Caco-2 (cell line): ENCODE measurements at regions not wholly inside any gene's neighbourhood (a gene's known extent, or its start where the extent isn't known, plus 50 kb on each side); places are given as distances from the start of the nearest gene placed in this dataset.

Experiments
- BruUV-seq: library from RNA; stranded (reverse); fragments of 400-500 nt; replicated peaks from 2 replicates; lab custom pipeline; 2021; lab: Mats Ljungman, UMichigan
- CTCF ChIA-PET: fragments of 300-600 bp; sonication (Branson Sonifier 250); formaldehyde crosslinking; loops from one replicate; lab custom pipeline; 2022; ENCODE audit warnings: antibody characterized with exemption; lab: Charles Lee
- POLR2A ChIA-PET: fragments of 300-600 bp; sonication (Branson Sonifier 250); formaldehyde crosslinking; loops from one replicate; lab custom pipeline; 2022; ENCODE audit warnings: antibody characterized with exemption; lab: Charles Lee
- DNase-seq, 2 experiments: peaks; one replicate each; pipeline versions ENCODE4 v3.0.0 to v3.0.0-alpha.2; 2020 to 2022
- H3K27me3 ChIP-seq: replicated peaks from 2 replicates; pipeline ENCODE4 v1.6.0; 2011; ENCODE audit warnings: low read length; ENCODE audit not compliant: control insufficient read depth, insufficient read depth
- H3K36me3 ChIP-seq: 2 replicates; pipeline ENCODE4 v1.5.1; 2011; ENCODE audit warnings: low read length; ENCODE audit not compliant: control insufficient read depth, insufficient read depth
- H3K4me1 ChIP-seq: fragments of 250-450 bp; sonication (Bioruptor Pico); 2 replicates; pipeline ENCODE4 v1.5.1; 2020; ENCODE audit warnings: mild to moderate bottlenecking
- H3K4me3 ChIP-seq: 2 replicates; pipeline ENCODE4 v1.5.1; 2011; ENCODE audit warnings: low read depth, mild to moderate bottlenecking, control low read depth, low read length
- H3K9me3 ChIP-seq: fragments of 250-450 bp; sonication (Bioruptor Pico); 2 replicates; pipeline ENCODE4 v1.5.1; 2020; ENCODE audit warnings: mild to moderate bottlenecking, moderate library complexity
- H3K27ac Mint-ChIP-seq: one replicate; pipeline ENCODE4 v1.8.0; 2022; ENCODE audit warnings: mixed read lengths; ENCODE audit not compliant: unreplicated experiment
- H3K27me3 Mint-ChIP-seq: one replicate; pipeline ENCODE4 v1.8.0; 2022; ENCODE audit warnings: mixed read lengths; ENCODE audit not compliant: insufficient read depth, unreplicated experiment
- H3K36me3 Mint-ChIP-seq: one replicate; pipeline ENCODE4 v1.8.0; 2022; ENCODE audit warnings: mild to moderate bottlenecking, mixed read lengths; ENCODE audit not compliant: insufficient read depth, unreplicated experiment
- H3K4me1 Mint-ChIP-seq: one replicate; pipeline ENCODE4 v1.8.0; 2022; ENCODE audit warnings: low read depth, mixed read lengths; ENCODE audit not compliant: unreplicated experiment
- H3K4me3 Mint-ChIP-seq: one replicate; pipeline ENCODE4 v1.8.0; 2022; ENCODE audit warnings: mild to moderate bottlenecking, moderate library complexity, mixed read lengths; ENCODE audit not compliant: unreplicated experiment
- H3K9me3 Mint-ChIP-seq: one replicate; pipeline ENCODE4 v1.8.0; 2022; ENCODE audit warnings: mixed read lengths; ENCODE audit not compliant: unreplicated experiment
- CTCF ChIP-seq, 2 experiments: fragments of 200-600 bp in 1 of 2; IDR thresholded peaks; 1 replicate in 1 of 2; 2 replicates in 1 of 2; pipeline versions ENCODE4 v1.5.1 to v1.8.0; 2011 to 2022; ENCODE audit warnings: antibody characterized with exemption in 1 of 2, control low read depth in 1 of 2, inconsistent platforms in 1 of 2, low read depth in 1 of 2, low read length in 1 of 2, mild to moderate bottlenecking in 1 of 2, moderate library complexity in 1 of 2; ENCODE audit not compliant: insufficient read depth in 1 of 2, severe bottlenecking in 1 of 2, unreplicated experiment in 1 of 2
- intact Hi-C: fragments of 100-400 bp; cut with micrococcal nuclease; formaldehyde crosslinking; loops from one replicate; pipeline ENCODE4 v1.10.0; 2022; ENCODE audit not compliant: unreplicated experiment

GRCh38 chr5:143479394-143479793 is 75.9 kb upstream of the NR3C1 start:
- no peaks in the 10 kb centered on the region for H3K27me3 Mint-ChIP-seq
- CTCF ChIA-PET, result no interaction called here
- BruUV-seq, result no TSS peak
- POLR2A ChIA-PET, result no interaction called here
- H3K27ac Mint-ChIP-seq, result no peak overlapping the region
- Histone ChIP-seq H3K27me3 (no peaks in the 10 kb centered on the region), H3K36me3 (no peaks in the 10 kb centered on the region), H3K9me3 (no peaks in the 10 kb centered on the region), H3K4me3 (no peak overlapping the region), H3K4me1 (peaks cover 6% of the 10 kb centered on the region; the same call in 1 of the 2 replicates)
- TF ChIP-seq CTCF (IDR thresholded peaks at IDR 0.05; ENCODE audit: insufficient read depth in 1 of 2, low read depth in 1 of 2, low read length in 1 of 2, severe bottlenecking in 1 of 2, unreplicated experiment in 1 of 2), result no peak
- H3K4me3 Mint-ChIP-seq, result no peak overlapping the region
- intact Hi-C loops, result no loop called here
- H3K9me3 Mint-ChIP-seq, result no peaks in the 10 kb centered on the region
- no peak for DNase-seq
- no peaks in the 10 kb centered on the region for H3K36me3 Mint-ChIP-seq
- H3K4me1 Mint-ChIP-seq, result no peaks in the 10 kb centered on the region

GRCh38 chr5:143476601-143477211 is 73.2 kb upstream of the NR3C1 start:
- Mint-ChIP-seq H3K9me3 (no peaks in the 10 kb centered on the region), H3K4me3 (no peak overlapping the region), H3K27ac (no peak overlapping the region), H3K27me3 (no peaks in the 10 kb centered on the region), H3K4me1 (no peaks in the 10 kb centered on the region), H3K36me3 (no peaks in the 10 kb centered on the region)
- no peaks in the 10 kb centered on the region for H3K9me3 ChIP-seq
- CTCF ChIA-PET, result no interaction called here
- H3K36me3 ChIP-seq, result no peaks in the 10 kb centered on the region
- BruUV-seq, result no TSS peak
- intact Hi-C loops, result no loop called here
- POLR2A ChIA-PET, result no interaction called here
- no peak for DNase-seq
- H3K4me1 ChIP-seq, result peaks cover 6% of the 10 kb centered on the region; the same call in 1 of the 2 replicates
- H3K4me3 ChIP-seq, result no peak overlapping the region
- TF ChIP-seq CTCF (IDR thresholded peaks at IDR 0.05; ENCODE audit: insufficient read depth in 1 of 2, low read depth in 1 of 2, low read length in 1 of 2, severe bottlenecking in 1 of 2, unreplicated experiment in 1 of 2), result no peak
- no peaks in the 10 kb centered on the region for H3K27me3 ChIP-seq

DNA sequence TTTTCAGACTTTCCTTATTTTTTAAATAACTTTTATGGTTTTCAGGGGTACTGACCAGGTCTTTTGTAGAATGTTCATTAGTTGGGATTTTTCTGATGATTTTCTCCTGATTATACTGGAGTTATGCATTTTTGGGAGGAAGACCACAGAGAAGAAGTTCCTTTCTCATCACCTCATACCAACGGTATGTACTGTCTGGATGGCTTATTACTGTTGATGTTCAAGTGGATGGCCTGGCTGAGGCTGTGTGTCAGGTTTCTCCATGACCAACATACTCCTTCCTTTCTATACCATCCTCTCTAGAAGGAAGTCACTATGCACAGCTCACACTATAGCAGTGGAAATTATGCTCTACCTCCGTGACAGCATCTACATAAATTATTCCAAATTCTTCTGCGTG is 71.1 kb upstream of the NR3C1 start:
- TF ChIP-seq CTCF (IDR thresholded peaks at IDR 0.05; ENCODE audit: insufficient read depth in 1 of 2, low read depth in 1 of 2, low read length in 1 of 2, severe bottlenecking in 1 of 2, unreplicated experiment in 1 of 2), result no peak
- Mint-ChIP-seq H3K4me1 (no peaks in the 10 kb centered on the region), H3K27me3 (no peaks in the 10 kb centered on the region), H3K27ac (no peak overlapping the region), H3K9me3 (no peaks in the 10 kb centered on the region), H3K36me3 (no peaks in the 10 kb centered on the region), H3K4me3 (no peak overlapping the region)
- no peaks in the 10 kb centered on the region for H3K36me3 ChIP-seq
- CTCF ChIA-PET, result no interaction called here
- no peak for DNase-seq
- no TSS peak for BruUV-seq
- H3K4me1 ChIP-seq, result peaks cover 5% of the 10 kb centered on the region; the same call in 1 of the 2 replicates
- POLR2A ChIA-PET, result no interaction called here
- no peaks in the 10 kb centered on the region for H3K27me3 ChIP-seq
- H3K9me3 ChIP-seq, result no peaks in the 10 kb centered on the region
- no peak overlapping the region for H3K4me3 ChIP-seq
- intact Hi-C loops, result no loop called here
